22Rv1 (cell line): ENCODE measurements at regions not wholly inside any gene's neighbourhood (a gene's known extent, or its start where the extent isn't known, plus 50 kb on each side); places are given as distances from the start of the nearest gene placed in this dataset.

Experiments
- H3K27ac ChIP-seq: fragments of 450-650 bp; 2 replicates; pipeline ENCODE4 v1.5.1; 2017
- CTCF ChIP-seq: fragments of 450-650 bp; IDR thresholded peaks from 2 replicates; pipeline ENCODE4 v1.5.1; 2017; ENCODE audit warnings: mild to moderate bottlenecking
- ZFX ChIP-seq: fragments of 450-650 bp; IDR thresholded peaks from 2 replicates; pipeline ENCODE4 v1.6.1; 2017; ENCODE audit warnings: antibody characterized with exemption, borderline replicate concordance

- TF ChIP-seq CTCF = no peak
- no peak for TF ChIP-seq ZFX
- H3K27ac ChIP-seq = no peak overlapping the region
Measured at GRCh38 chr4:19386786-19387185, 864.9 kb upstream of the SLIT2 start.

GRCh38 chr4:19382993-19383756, 868.5 kb upstream of the SLIT2 start:
- TF ChIP-seq CTCF = no peak
- TF ChIP-seq ZFX = no peak
- H3K27ac ChIP-seq = no peak overlapping the region

GRCh38 chr4:19381068-19381467, 870.6 kb upstream of the SLIT2 start:
- no peak overlapping the region for H3K27ac ChIP-seq
- no peak for TF ChIP-seq ZFX

GRCh38 chr4:19380600-19380999, 871.1 kb upstream of the SLIT2 start:
- TF ChIP-seq ZFX (no peak), CTCF (no peak)
- no peak overlapping the region for H3K27ac ChIP-seq

GRCh38 chr4:19379191-19379708, 872.5 kb upstream of the SLIT2 start:
- no peak for TF ChIP-seq ZFX
- TF ChIP-seq CTCF = no peak
- H3K27ac ChIP-seq = no peak overlapping the region

- TF ChIP-seq CTCF (no peak), ZFX (no peak)
- no peak overlapping the region for H3K27ac ChIP-seq
Measured at GRCh38 chr4:19375931-19376330, 875.8 kb upstream of the SLIT2 start.

GRCh38 chr4:19375136-19375804, 876.4 kb upstream of the SLIT2 start:
- TF ChIP-seq ZFX = no peak
- no peak overlapping the region for H3K27ac ChIP-seq

GRCh38 chr4:19372390-19372789, 879.3 kb upstream of the SLIT2 start:
- TF ChIP-seq CTCF (no peak), ZFX (no peak)
- H3K27ac ChIP-seq = no peak overlapping the region
